Medulla oblongata (tissue), 1 donor: ENCODE measurements at regions not wholly inside any gene's neighbourhood (a gene's known extent, or its start where the extent isn't known, plus 50 kb on each side); places are given as distances from the start of the nearest gene placed in this dataset.
"Not testable (repeated sequence)": the region's sequence is repeated elsewhere in the genome, so short reads cannot be mapped to it uniquely, and the experiment has no call there.

Experiments
- DNase-seq: peaks from one replicate; pipeline ENCODE4 v3.0.0-alpha.2; 2015; ENCODE audit errors: extremely low spot score

DNA sequence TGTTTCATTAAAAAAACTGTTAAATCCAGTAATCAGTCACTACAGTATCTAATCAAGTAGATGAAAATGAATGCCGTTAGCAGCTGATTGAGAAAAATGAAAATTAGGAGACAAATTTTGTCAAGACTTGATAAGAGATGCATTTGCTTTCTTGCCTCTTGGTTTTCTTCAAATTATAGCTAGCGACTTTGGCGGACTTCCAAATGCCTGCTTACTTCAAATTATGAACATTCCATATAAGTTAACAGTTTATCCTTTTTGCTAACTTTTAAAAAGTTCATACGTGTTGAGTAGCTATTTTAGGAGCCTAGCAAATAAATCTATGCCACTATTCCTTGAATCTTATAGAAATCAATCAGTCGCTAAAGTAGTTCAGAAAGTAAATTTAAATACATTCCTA, 58.8 kb downstream of the PPP4R3C start:
- DNase-seq: no peak

DNA sequence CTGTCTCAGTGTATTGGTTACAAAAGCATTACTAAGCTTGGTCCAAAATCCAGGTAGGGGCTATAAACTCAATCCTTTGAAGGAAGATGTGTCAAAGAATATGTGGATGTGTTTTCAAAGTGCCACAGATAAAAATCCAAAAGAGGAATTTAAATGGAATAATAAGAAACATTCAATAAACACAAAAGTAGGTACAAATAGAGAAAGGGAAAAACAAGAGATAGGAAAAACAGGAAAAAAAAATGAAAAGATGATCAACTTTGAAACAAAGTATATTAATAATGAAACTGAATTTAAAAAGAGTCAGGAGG, 64.0 kb downstream of the PPP4R3C start:
- no peak for DNase-seq

DNA sequence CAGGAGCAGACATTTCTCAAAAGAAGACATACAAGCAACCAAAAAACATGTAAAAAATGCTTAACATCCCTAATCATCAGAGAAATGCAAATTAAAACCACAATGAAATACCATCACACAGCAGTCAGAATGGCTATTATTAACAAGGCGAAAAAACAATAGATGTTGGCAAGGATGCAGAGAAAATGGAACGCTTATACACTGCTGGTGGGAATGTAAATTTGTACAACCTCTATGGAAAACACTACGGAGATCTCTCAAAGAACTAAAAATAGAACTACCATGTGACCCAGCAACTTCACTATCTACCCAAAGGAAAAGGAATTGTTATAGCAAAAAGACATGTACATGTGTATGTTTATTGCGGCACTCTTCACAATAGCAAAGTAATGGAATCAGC, 71.5 kb downstream of the PPP4R3C start:
- no peak for DNase-seq

DNA sequence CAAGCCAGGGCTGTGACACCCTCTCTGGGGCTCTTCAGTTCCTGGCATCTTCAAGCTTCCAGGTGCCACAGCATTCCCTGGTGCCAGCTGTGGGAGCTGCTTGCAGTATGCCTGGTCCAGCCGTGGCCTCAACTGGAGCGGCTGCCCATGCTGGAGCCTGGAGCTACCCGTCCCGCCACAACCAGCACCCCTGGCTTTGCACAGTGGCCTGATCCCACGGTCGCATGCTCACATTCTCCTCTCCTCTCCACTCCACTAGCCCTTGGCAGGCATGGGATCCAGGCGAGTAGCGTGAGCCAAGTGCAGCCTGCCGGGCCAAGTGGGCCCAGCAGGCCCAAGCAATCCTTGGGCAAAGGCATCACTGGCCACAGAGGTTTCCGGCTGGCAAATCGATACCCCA, 81.7 kb downstream of the PPP4R3C start:
- DNase-seq: no peak

DNA sequence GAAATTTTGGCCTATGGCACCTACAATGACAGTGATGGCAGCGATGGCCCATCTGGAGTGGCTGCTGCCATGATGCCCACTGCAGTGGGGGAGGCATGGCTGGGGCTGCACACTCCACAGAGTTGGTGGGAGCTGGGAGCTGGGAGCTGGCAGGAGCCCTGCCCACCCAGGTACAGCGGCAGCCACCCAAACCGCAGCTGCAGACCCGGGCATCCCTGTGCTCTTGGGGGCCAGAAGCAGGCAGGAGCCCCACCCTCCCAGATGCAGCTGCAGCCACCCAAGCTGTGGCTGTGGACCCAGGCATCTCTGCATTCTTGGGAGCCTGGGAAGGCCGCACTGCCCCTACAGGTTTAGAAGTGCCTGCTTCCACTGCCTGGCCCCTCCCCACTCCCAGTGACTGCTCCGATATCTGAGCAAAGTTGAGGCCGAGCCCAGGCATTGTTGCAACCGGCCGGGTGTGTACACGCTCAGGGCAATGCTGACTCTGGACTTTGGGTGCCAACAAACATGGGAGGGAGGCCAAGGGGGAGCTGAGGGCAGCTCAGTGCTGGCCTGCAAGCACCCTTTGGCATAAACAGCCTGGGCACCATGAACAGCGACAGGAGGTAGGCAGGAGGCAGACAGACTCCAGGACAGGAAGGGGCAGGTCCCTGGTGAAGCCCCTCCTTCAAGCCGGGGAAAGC, 82.8 kb downstream of the PPP4R3C start:
- no peak for DNase-seq

DNA sequence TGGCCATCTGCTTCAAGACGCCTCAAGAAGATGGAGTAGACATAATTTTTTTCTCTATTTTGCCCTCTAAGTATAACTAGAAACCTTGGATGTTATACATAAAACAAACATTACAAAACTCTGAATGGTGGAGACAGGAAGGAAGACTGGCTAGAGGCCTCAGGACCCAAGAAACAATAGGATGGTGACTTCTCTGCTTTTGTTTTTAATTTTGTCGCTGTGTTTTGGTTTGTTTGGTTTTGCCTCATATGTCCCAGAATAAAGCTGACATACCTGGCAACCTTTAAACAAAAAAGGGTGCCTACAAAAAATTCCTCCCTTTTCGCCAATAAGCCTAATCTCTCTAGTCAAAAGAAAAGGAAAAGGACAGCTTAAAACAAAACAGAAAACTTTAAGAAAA, 109.1 kb downstream of the PPP4R3C start:
- no peak for DNase-seq

DNA sequence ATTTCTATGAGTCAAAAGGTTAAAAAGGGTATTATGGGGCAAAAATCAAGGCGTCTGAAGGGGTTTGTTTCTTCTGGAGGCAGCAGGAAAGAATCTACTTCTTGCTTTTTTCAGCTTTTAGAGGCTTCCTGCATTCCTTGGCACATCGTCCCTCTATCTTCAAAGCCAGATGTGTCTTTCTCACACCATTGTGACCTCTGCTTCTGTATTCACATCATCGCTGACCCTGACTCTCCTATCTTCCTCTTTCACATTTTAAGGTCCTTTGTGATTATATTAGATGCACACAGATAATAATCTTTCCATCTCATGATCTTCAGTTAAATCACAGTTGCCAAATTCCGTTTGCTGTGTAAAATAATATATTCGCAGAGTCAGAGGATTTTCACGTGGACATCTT, 112.7 kb downstream of the PPP4R3C start:
- DNase-seq: no peak

DNA sequence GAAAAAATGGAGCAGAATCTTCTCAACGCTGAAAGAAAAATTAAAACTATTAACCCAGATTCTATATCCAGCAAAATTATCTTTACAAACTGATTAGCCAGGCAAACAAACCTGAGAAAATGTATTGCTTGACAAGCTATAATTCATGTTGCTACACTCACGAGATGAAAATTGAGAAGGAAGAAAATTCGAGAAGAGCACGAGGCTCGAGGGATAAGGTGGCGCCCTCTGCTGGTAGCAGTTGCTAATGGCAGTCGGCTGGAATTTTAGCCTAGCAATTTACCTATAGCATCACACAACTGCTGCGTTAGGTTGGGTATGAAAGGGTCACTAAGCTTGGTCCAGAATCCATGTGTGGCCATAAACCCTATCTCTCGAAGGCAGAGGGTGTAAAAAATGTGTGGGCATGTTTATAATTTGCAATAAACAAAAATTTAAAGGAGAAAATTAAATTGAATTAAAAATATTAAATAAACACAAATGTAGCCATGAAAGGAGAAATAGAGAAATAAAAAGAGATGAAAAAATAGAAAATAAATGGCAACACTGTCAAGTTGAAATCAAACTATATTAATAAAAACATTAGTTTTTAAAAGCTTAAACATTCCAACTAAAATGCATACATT, 126.6 kb downstream of the PPP4R3C start:
- peak; percentile 18 for DNase-seq

DNA sequence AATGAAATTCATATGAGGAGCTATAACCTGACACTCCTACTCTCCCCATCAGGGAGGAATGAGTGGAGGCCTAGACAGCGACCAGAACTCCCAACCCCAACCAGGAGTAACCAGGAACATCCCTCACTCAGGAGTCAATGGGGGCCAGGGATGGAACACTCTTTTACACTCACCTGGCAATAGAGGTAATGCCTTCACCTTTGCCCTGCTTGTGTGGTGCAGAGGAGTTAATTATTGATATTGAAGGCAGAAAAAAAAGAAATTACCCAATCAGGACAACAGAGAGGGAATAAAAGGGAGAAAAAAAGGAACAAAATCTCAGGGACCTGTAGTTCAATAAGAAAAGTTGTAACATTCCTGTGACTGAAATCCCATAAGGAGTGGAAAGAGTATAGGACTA, 141.5 kb downstream of the PPP4R3C start:
- no peak for DNase-seq

DNA sequence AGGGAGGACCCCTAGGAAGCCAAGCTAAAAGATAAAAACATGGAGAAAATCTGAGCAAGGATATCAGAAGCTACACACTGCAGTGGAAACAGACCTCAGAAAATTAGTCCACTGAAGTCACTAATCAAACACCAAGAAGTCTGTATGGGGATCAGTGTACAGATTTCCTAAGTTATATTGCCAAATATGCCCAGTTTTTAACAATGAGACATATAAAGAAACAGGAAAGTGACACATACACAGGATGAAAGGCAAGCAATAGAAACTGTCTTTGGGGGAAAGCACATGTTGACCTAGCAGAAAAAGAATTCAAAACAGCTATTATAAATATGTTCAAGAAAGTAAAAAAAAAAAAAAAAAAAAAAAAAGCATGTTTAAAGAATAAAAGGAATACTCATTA, 153.7 kb downstream of the PPP4R3C start:
- DNase-seq: no peak

DNA sequence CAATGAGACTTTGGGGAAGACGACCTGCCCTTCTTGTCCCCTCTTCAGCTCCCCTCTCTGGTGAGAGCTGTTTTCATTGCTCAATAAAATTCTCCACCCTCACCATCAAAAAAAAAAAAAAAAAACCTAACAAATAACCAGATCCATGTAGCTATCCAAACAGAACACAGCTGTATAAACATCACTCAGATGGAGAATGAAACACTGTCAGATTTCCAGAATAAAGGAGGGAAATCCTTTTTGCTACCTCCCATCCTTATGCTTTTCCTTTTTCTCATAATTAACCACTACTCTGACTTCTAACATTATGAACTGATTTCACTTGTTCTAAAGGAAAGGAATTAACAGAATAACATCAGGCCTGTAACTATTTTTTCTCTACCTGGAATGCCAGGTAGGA, 155.6 kb downstream of the PPP4R3C start:
- no peak for DNase-seq

DNA sequence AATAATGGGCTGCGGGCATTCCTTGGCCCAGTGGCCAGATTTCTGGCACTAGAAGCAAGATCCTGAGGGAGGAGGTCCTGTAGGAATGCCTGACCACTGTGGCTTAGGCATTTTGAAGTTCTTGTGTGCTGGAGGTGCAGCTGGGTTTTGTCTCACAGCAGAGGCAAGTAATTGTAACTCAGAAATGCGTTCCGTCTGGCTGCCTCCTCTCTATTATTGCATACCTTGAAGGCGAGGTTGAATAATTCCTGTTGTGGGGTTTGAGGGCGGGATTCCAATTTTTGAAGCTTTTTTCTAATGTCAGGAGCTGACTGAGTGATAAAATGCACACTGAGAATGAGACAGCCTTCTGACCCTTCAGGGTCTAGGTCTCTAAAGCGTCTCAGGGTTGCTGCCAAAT, 170.6 kb downstream of the PPP4R3C start:
- DNase-seq: not testable (repeated sequence)

DNA sequence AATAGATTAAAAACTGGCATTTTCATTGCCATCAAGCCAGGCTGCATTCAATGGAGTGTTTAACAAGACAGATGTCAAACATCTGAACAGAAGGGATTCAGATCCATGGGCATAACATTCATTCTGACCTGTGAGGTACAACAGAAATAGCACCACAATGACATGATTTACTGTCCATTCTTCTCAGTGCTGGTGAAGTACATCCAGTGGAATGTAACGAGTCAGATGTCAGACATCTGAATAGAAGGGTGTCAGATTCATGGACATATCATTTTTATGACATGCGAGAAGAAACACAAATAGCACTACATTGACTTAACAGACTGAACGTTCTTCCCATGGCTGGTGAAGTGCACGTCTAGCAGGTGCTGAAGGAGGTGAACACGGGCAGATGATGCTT, 186.4 kb downstream of the PPP4R3C start:
- no peak for DNase-seq

DNA sequence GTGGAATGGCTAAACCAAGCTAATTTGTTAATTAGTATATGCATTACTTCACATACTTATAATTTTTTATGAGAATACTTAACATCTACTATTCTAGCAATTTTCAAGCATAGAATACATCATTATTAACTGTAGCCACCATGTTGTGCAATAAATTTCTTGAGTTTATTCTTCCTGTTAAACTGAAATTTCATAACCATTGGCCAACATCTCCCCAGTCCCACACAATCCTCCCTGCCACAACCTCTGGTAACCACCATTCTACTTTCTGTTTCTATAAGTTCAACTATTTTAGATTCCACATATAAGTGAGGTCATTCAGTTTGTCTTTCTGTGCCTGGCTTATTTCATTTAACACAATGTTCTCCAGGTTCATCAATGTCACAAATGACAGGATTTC, 208.5 kb downstream of the PPP4R3C start:
- DNase-seq: no peak

DNA sequence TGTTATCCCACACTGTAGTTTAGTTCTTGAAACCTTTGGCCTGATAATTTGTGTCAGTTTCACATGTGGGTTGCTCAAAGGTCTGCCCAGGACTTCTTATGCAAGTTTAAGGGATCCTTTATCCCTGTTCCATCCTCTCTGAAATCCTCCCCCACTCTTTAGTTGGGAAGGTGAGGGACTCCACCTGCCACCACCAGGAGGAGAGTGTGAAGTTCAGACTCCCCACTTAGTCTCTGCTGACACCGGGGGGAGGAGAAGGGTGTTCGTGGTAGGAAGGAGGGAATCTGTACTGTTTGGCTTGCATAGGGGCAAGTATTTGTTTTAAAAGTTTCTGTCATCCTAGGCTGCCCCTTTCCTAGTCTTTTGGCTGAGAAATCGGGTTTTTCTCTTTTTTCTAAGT, 211.8 kb downstream of the PPP4R3C start:
- no peak for DNase-seq

DNA sequence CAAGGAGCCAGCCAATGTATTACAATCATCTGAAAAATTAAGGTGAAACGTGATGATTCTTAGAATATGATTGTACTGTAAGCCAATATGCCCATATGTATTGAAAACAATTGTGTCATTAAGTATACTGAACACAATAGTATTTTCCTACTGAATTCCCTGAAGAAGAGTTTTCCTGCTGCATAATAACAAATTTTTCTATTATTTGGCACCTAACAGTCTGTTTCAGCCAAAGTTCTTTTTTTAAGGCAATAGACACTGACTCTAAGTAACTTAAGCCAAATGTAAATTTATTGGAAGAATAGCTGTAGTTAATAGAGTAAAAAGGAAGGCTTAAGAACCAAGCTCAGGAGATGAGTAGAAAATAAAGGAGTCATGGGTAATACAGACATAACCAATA, 220.6 kb downstream of the PPP4R3C start:
- no peak for DNase-seq

DNA sequence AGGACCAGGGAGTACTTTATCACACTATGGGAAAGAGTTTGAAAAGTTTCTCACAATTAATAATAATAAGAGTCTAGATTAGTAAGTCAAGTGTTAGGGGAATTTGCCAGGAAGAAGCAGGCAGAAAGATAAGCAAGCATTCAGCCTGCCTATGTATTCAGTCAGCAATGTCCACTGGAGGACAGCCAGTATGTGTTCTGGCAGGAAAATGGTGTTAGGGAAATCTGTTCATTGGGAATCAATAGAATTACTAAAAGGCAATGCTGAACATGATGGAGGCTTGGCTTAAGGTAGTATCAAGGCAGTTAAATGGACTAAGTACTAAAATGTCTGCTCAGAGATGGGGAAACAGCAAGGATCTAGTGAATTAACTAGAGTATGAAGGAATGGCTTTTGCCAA, 221.2 kb downstream of the PPP4R3C start:
- no peak for DNase-seq

DNA sequence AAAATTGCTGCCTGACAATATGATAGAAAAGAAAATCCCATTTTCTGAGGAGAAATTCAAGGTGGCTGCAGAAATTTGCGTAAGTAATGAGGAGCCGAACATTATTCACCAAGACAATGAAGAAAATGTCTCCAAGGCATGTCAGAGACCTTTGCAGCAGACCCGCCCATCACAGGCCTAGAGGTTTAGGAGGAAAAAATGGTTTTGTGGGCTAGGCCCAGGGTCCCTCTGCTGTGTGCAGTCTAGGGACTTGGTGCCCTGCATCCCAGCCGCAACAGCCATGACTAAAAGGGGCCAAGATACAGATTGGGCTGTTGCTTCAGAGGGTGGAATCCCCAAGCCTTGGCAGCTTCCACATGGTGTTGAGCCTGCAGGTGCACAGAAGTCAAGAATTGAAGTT, 223.1 kb downstream of the PPP4R3C start:
- not testable (repeated sequence) for DNase-seq

DNA sequence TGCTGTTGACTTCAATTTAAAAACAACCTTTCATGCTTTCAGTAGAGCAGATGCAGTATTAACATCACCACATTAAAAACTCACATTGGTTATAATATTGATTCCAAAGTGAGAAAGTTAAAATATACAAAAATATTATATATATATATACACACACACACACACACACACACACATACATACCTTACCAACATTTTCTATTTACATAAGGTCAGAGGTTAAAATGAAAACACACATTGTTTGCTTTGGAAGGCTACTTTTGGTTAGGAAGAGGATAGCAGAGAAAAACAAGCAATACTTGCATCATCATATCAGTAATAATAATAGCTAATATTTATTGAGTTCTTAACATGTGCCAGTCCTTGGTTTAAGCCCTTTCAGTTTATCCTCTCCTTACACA, 226.5 kb downstream of the PPP4R3C start:
- no peak for DNase-seq

DNA sequence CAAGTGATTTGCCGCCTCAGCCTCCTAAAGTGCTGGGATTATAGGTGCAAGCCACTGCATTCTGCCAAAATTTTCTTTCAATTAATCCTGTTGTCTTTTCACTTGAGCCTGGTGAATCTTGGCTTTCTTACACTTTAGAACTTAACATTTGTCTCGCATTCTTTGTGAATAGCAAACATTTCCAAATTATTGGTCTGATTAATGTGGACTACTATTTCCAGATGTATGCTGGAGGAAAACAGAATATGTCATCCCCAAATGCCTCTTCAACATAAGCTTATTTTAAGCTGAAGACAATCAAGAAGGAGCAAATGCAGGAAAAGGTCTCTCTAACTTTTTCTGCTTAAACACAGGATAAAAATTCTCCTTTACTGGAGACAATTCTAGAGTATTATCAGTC, 233.4 kb downstream of the PPP4R3C start:
- no peak for DNase-seq

DNA sequence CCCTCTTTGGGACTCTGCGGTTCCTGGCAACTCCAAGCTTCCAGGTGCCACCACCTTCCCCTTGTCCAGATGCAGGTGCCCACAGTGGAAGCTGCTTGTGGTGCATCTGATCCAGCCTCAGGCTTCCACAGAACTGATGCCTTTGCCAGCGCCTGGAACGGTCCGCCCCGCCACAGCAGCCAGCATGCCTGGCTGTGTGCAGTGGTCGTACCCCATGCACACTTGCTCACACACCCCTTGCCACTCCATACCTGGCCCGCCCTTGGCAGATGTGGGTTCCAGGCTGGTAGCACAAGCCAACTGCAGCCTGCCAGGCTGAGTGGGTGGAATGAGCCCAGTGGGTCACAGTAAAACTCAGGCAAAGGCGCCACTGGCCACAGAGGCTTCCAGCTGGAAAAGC, 240.5 kb downstream of the PPP4R3C start:
- no peak for DNase-seq

DNA sequence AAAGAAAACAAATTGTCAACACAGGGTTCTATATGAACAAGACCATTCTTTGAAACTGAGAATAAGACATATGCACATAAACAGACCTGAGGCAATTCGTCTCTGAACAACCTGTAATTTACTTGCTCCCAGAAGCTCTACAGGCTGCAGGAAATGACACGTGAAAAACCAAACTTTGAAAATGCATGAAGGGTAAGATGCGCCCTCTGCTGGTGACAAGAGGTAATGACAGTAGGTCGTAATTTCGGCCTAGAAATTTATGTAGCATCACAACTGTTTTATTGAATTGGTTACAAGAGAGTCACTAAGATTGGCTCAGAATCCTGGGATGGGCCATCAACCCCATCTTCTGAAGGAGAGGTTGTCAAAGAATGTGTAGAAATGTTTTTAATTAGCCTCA, 276.5 kb downstream of the PPP4R3C start:
- peak; percentile 1 for DNase-seq

DNA sequence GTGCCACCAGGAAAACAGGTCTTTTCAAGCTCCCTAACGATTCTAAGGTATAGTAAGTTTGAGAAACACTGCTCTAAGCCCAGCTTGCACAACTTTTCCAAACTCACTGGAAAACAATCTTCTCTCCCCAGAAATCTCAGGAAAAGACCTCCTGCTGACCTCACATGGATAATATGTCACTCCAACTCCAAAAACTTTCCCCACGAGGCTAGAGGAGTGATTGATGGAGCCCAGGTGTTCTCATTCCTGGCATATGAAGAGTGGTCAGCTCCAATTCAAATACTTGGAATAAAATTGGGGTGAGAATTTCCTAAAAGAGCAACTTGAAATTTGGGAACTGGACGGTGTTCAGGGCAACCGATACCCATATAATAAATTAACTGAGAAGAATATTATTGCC, 299.9 kb downstream of the PPP4R3C start:
- DNase-seq: no peak

DNA sequence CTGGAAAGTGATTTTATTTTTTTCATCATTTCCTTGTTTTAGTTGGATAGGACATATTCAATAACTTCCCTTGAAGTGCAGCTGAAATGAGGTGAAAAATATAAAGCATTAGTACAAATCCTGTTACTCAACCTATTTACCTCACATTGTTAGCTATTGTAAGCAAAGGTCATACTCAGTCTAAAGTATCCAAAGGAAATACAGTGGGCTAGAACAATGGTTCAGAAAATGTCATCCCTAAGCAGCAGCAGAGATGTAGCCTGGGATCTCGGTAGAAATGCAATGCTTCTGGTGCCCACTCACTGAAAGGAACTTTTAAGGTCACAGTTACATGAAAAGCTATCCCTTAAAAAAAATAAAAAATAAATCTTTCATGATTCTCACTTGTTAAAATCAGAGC, 300.6 kb downstream of the PPP4R3C start:
- no peak for DNase-seq
